ENCODE measurements at regions not wholly inside any gene's neighbourhood (a gene's known extent, or its start where the extent isn't known, plus 50 kb on each side); places are given as distances from the start of the nearest gene placed in this dataset.

- intact Hi-C loops (cut with micrococcal nuclease), result no loop called here
- H3K36me3 ChIP-seq (ENCODE audit: control insufficient read depth in 1 of 2, insufficient read depth in 2 of 2, low read length in 2 of 2), result no peaks in the 10 kb centered on the region
- no peak overlapping the region for H2AFZ ChIP-seq (ENCODE audit: low read depth, low read length, poor library complexity, severe bottlenecking)
- ChIA-PET POLR2A (no interaction called here), RAD21 (ENCODE audit: low non-redundant PET in 1 of 2, low total read pairs in 2 of 2, uncharacterized antibody in 2 of 2, unreplicated experiment in 2 of 2) (no interaction called here), CTCF (no interaction called here)
- no peak overlapping the region for H3K27ac ChIP-seq (ENCODE audit: low read depth, low read length)
- no TSS peak for BruUV-seq (replicated peaks)
- no peaks in the 10 kb centered on the region for H3K9me2 ChIP-seq (ENCODE audit: insufficient read depth)
- no peak overlapping the region for H3K9ac ChIP-seq (ENCODE audit: low read length)
- no peaks in the 10 kb centered on the region for H4K20me1 ChIP-seq (ENCODE audit: insufficient read depth)
- no peak for DNase-seq (ENCODE audit: low read depth, low spot score)
- H3K9me3 ChIP-seq (ENCODE audit: control insufficient read depth in 1 of 2, insufficient read depth in 1 of 2, low read depth in 1 of 2, low read length in 2 of 2), result peaks cover 7 to 10% of the 10 kb centered on the region in 2 experiments; a peak in 3 of 4 replicates
- TF ChIP-seq MAX (IDR thresholded peaks at IDR 0.05) (no peak), REST (IDR thresholded peaks at IDR 0.05; ENCODE audit: low read depth) (no peak), YY1 (IDR thresholded peaks at IDR 0.05; ENCODE audit: extremely low read depth, insufficient replicate concordance, low read depth, low read length) (no peak), FOSL1 (IDR thresholded peaks at IDR 0.05; ENCODE audit: low read depth) (no peak), ATF3 (IDR thresholded peaks at IDR 0.05) (no peak), CTCF (IDR thresholded peaks at IDR 0.05 in 2 of 3, conservative IDR thresholded peaks at IDR 0.05 in 1 of 3; ENCODE audit: borderline replicate concordance in 1 of 3, insufficient read depth in 1 of 3, low read depth in 2 of 3, low read length in 2 of 3) (no peak), TCF7L2 (IDR thresholded peaks at IDR 0.05; ENCODE audit: borderline replicate concordance, extremely low read depth, insufficient read depth, insufficient read length) (no peak), EZH2phosphoT487 (IDR thresholded peaks at IDR 0.05; ENCODE audit: borderline replicate concordance) (no peak), ZNF274 (IDR thresholded peaks at IDR 0.05; ENCODE audit: low read depth, low read length) (no peak), ZBTB33 (IDR thresholded peaks at IDR 0.05; ENCODE audit: extremely low read depth, insufficient replicate concordance, low read length) (no peak), EGR1 (IDR thresholded peaks at IDR 0.05; ENCODE audit: low read depth) (no peak), SIN3A (IDR thresholded peaks at IDR 0.05; ENCODE audit: low read depth) (no peak), SP1 (IDR thresholded peaks at IDR 0.05; ENCODE audit: low read depth) (no peak), POLR2A (IDR thresholded peaks at IDR 0.05; ENCODE audit: borderline replicate concordance, extremely low read depth, insufficient read depth, insufficient read length) (no peak), EZH2 (IDR thresholded peaks at IDR 0.05) (no peak), JUND (IDR thresholded peaks at IDR 0.05) (no peak), POLR2AphosphoS5 (IDR thresholded peaks at IDR 0.05; ENCODE audit: low read depth, low read length) (no peak)
- no peaks in the 10 kb centered on the region for H3K27me3 ChIP-seq (ENCODE audit: insufficient read depth, low read length)
- H3K4me2 ChIP-seq (ENCODE audit: low read length), result no peak overlapping the region
- no peaks in the 10 kb centered on the region for H3K79me2 ChIP-seq (ENCODE audit: insufficient read depth, low read length)
- H3K4me3 ChIP-seq (replicated peaks in 1 of 2; ENCODE audit: low read depth in 1 of 2, low read length in 2 of 2), result no peak overlapping the region
- no peak for ATAC-seq
- H3K4me1 ChIP-seq (ENCODE audit: control insufficient read depth in 1 of 2, insufficient read depth in 2 of 2, low read length in 2 of 2), result peaks cover 0 to 5% of the 10 kb centered on the region in 2 experiments; a peak in 2 of 4 replicates
These were observed 58.3 kb upstream of the NANOS1 start for GRCh38 chr10:118971187-118971586.

Measured in HCT116 (cell line).